GM12891 (cell line): ENCODE measurements at regions not wholly inside any gene's neighbourhood (a gene's known extent, or its start where the extent isn't known, plus 50 kb on each side); places are given as distances from the start of the nearest gene placed in this dataset.

ENCODE experiments used
- PAX5 ChIP-seq: IDR thresholded peaks from 2 replicates; pipeline ENCODE4 v1.6.1; 2011; ENCODE audit warnings: low read length, moderate library complexity, mild to moderate bottlenecking; ENCODE audit not compliant: insufficient read depth, severe bottlenecking
- POLR2A ChIP-seq: IDR thresholded peaks from 2 replicates; pipeline ENCODE4 v1.6.1; 2011; ENCODE audit warnings: low read depth, low read length, control low read depth
- POLR2AphosphoS5 ChIP-seq: IDR thresholded peaks from 2 replicates; pipeline ENCODE4 v1.6.1; 2011; ENCODE audit warnings: low read depth, low read length, control low read depth
- POU2F2 ChIP-seq: IDR thresholded peaks from 2 replicates; pipeline ENCODE4 v1.6.1; 2011; ENCODE audit warnings: low read depth, mild to moderate bottlenecking, control low read depth, low read length, moderate library complexity
- TAF1 ChIP-seq: IDR thresholded peaks from 2 replicates; pipeline ENCODE4 v1.6.1; 2011; ENCODE audit warnings: low read depth, low read length, control low read depth

DNA sequence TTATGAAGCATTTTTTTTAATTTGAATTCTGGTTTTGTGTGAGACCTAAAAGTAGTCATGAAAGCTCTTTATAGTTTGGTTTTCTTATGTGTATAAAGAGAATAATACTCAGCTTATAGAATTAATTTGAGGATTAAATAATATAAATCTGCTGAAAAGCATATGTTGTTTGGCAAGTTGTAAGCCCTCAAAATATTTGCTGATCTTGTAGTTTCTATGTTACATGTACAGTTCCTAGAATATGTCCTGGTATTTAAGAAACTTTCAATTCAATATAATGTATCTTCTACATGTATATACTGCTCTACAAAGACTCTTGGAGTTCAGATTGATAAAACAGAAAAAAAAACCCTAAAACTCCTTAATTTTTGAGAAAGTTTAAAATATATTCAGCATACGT lies 605.5 kb upstream of the FAM98A start:
- no peak for TF ChIP-seq POLR2AphosphoS5
- TF ChIP-seq POLR2A, result no peak
- no peak for TF ChIP-seq TAF1
- no peak for TF ChIP-seq PAX5
- no peak for TF ChIP-seq POU2F2
